SK-N-SH treated with all-trans-retinoic acid at 6 μM for 48 hours (cell line): ENCODE measurements at regions not wholly inside any gene's neighbourhood (a gene's known extent, or its start where the extent isn't known, plus 50 kb on each side); places are given as distances from the start of the nearest gene placed in this dataset.

ENCODE experiments used
- ATAC-seq: fragments of 200-7000 bp; cut with Tn5 transposase; 3 replicates; pipeline ENCODE4 v1.9.1; 2020; ENCODE audit warnings: mild to moderate bottlenecking, moderate library complexity
- BACH2 ChIP-seq: fragments of 250-450 bp; sonication (Bioruptor Pico); IDR thresholded peaks from 2 replicates; pipeline ENCODE4 v1.9.0; 2021; ENCODE audit warnings: mild to moderate bottlenecking, borderline replicate concordance
- CSDC2 ChIP-seq: fragments of 250-450 bp; sonication (Bioruptor Pico); IDR thresholded peaks from 2 replicates; pipeline ENCODE4 v1.5.0; 2020; ENCODE audit warnings: mild to moderate bottlenecking, moderate library complexity
- ESRRG ChIP-seq: fragments of 250-450 bp; sonication (Bioruptor Pico); IDR thresholded peaks from 2 replicates; pipeline ENCODE4 v1.6.1; 2021; ENCODE audit warnings: mild to moderate bottlenecking
- ISL1 ChIP-seq: fragments of 250-450 bp; sonication (Bioruptor Pico); IDR thresholded peaks from 2 replicates; pipeline ENCODE4 v2.1.2; 2022; ENCODE audit warnings: mild to moderate bottlenecking, moderate library complexity
- OSR1 ChIP-seq: fragments of 250-450 bp; sonication (Bioruptor Pico); IDR thresholded peaks from 2 replicates; pipeline ENCODE4 v1.8.0; 2022; ENCODE audit warnings: moderate library complexity, mild to moderate bottlenecking, inconsistent platforms
- PPARA ChIP-seq: fragments of 250-450 bp; sonication (Bioruptor Pico); IDR thresholded peaks from 2 replicates; pipeline ENCODE4 v1.5.0; 2020; ENCODE audit warnings: mild to moderate bottlenecking, borderline replicate concordance
- RARB ChIP-seq: fragments of 250-450 bp; sonication (Bioruptor Pico); IDR thresholded peaks from 2 replicates; pipeline ENCODE4 v1.8.0; 2021; ENCODE audit warnings: mild to moderate bottlenecking, moderate library complexity
- SNAI2 ChIP-seq: fragments of 250-450 bp; sonication (Bioruptor Pico); IDR thresholded peaks from 2 replicates; pipeline ENCODE4 v1.5.0; 2020; ENCODE audit warnings: mild to moderate bottlenecking, moderate library complexity
- TCF4 ChIP-seq: fragments of 250-450 bp; sonication (Bioruptor Pico); IDR thresholded peaks from 2 replicates; pipeline ENCODE4 v1.8.0; 2021; ENCODE audit warnings: mild to moderate bottlenecking, moderate library complexity, borderline replicate concordance
- TOX ChIP-seq: fragments of 250-450 bp; sonication (Bioruptor Pico); IDR thresholded peaks from 2 replicates; pipeline ENCODE4 v1.8.0; 2021; ENCODE audit warnings: mild to moderate bottlenecking, moderate library complexity, borderline replicate concordance
- ZC3H10 ChIP-seq: fragments of 250-450 bp; sonication (Bioruptor Pico); IDR thresholded peaks from 2 replicates; pipeline ENCODE4 v1.5.1; 2021; ENCODE audit warnings: mild to moderate bottlenecking, moderate library complexity
- ZFP3 ChIP-seq: fragments of 250-450 bp; sonication (Bioruptor Pico); IDR thresholded peaks from 2 replicates; pipeline ENCODE4 v1.5.0; 2020; ENCODE audit warnings: mild to moderate bottlenecking, moderate library complexity
- ZFP30 ChIP-seq: fragments of 450-650 bp; formaldehyde crosslinking; IDR thresholded peaks from 2 replicates; pipeline ENCODE4 v1.5.0; 2022; ENCODE audit warnings: mild to moderate bottlenecking, moderate library complexity
- ZNF565 ChIP-seq: fragments of 450-650 bp; formaldehyde crosslinking; conservative IDR thresholded peaks from 2 replicates; pipeline ENCODE4 v1.5.0; 2020; ENCODE audit warnings: low read depth, mild to moderate bottlenecking, moderate library complexity
- ZNF70 ChIP-seq: fragments of 450-650 bp; formaldehyde crosslinking; IDR thresholded peaks from 2 replicates; pipeline ENCODE4 v1.5.0; 2020; ENCODE audit warnings: mild to moderate bottlenecking, moderate library complexity
- ZNF8 ChIP-seq: fragments of 450-650 bp; formaldehyde crosslinking; IDR thresholded peaks from 2 replicates; pipeline ENCODE4 v1.5.0; 2020; ENCODE audit warnings: mild to moderate bottlenecking, moderate library complexity
- TF ChIP-seq, protein P1 (sequence below): fragments of 250-450 bp; sonication (Bioruptor Pico); IDR thresholded peaks from 2 replicates; pipeline ENCODE4 v1.5.1; 2020; ENCODE audit warnings: low read depth, mild to moderate bottlenecking, moderate library complexity
- TF ChIP-seq, protein P2 (sequence below): fragments of 250-450 bp; sonication (Bioruptor Pico); IDR thresholded peaks from 2 replicates; pipeline ENCODE4 v1.5.0; 2020; ENCODE audit warnings: mild to moderate bottlenecking, moderate library complexity
- TF ChIP-seq, protein P3 (sequence below): fragments of 250-450 bp; sonication (Bioruptor Pico); IDR thresholded peaks from 2 replicates; pipeline ENCODE4 v1.8.0; 2020; ENCODE audit warnings: mild to moderate bottlenecking, moderate library complexity, borderline replicate concordance
- TF ChIP-seq, protein P4 (sequence below): fragments of 250-450 bp; sonication (Bioruptor Pico); IDR thresholded peaks from 2 replicates; pipeline ENCODE4 v1.5.1; 2021; ENCODE audit warnings: mild to moderate bottlenecking, moderate library complexity

DNA sequence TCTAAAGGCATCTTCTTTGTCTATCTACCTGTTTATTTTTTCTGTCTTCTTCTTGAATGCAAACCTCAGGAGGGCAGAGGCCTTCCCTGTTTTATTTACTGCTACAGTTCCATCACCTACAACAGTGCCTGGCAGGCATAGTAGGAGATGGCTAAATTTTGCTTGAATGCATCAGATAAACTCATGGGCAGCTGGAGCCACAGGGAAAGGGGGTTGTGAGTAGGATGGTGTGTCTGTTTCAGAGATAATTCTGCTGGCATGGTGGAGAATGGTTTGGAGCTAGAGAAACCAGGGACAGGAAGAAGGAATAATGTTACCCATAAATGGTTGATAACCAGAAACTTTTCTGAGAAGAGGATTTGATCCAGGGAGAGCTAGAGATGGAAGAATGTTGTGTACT lies 189.8 kb upstream of the BRINP1 start:
- TF ChIP-seq RARB (no peak), ESRRG (CRISPR knock-in tag) (no peak), ZNF8 (CRISPR knock-in tag) (no peak), ZC3H10 (CRISPR knock-in tag) (no peak), ZFP30 (CRISPR knock-in tag) (no peak), TCF4 (CRISPR knock-in tag) (no peak), SNAI2 (CRISPR knock-in tag) (no peak), ZNF70 (CRISPR knock-in tag) (no peak), CSDC2 (no peak), ZNF565 (CRISPR knock-in tag) (no peak), PPARA (CRISPR knock-in tag) (no peak), ZFP3 (CRISPR knock-in tag) (no peak), ISL1 (CRISPR knock-in tag) (no peak), TOX (CRISPR knock-in tag) (no peak), BACH2 (CRISPR knock-in tag) (no peak), OSR1 (no peak)
- TF ChIP-seq, protein P1, sequence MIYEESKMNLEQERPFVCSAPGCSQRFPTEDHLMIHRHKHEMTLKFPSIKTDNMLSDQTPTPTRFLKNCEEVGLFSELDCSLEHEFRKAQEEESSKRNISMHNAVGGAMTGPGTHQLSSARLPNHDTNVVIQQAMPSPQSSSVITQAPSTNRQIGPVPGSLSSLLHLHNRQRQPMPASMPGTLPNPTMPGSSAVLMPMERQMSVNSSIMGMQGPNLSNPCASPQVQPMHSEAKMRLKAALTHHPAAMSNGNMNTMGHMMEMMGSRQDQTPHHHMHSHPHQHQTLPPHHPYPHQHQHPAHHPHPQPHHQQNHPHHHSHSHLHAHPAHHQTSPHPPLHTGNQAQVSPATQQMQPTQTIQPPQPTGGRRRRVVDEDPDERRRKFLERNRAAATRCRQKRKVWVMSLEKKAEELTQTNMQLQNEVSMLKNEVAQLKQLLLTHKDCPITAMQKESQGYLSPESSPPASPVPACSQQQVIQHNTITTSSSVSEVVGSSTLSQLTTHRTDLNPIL: no peak
- TF ChIP-seq, protein P2, sequence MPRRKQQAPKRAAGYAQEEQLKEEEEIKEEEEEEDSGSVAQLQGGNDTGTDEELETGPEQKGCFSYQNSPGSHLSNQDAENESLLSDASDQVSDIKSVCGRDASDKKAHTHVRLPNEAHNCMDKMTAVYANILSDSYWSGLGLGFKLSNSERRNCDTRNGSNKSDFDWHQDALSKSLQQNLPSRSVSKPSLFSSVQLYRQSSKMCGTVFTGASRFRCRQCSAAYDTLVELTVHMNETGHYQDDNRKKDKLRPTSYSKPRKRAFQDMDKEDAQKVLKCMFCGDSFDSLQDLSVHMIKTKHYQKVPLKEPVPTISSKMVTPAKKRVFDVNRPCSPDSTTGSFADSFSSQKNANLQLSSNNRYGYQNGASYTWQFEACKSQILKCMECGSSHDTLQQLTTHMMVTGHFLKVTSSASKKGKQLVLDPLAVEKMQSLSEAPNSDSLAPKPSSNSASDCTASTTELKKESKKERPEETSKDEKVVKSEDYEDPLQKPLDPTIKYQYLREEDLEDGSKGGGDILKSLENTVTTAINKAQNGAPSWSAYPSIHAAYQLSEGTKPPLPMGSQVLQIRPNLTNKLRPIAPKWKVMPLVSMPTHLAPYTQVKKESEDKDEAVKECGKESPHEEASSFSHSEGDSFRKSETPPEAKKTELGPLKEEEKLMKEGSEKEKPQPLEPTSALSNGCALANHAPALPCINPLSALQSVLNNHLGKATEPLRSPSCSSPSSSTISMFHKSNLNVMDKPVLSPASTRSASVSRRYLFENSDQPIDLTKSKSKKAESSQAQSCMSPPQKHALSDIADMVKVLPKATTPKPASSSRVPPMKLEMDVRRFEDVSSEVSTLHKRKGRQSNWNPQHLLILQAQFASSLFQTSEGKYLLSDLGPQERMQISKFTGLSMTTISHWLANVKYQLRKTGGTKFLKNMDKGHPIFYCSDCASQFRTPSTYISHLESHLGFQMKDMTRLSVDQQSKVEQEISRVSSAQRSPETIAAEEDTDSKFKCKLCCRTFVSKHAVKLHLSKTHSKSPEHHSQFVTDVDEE (CRISPR knock-in tag): no peak
- TF ChIP-seq, protein P3, sequence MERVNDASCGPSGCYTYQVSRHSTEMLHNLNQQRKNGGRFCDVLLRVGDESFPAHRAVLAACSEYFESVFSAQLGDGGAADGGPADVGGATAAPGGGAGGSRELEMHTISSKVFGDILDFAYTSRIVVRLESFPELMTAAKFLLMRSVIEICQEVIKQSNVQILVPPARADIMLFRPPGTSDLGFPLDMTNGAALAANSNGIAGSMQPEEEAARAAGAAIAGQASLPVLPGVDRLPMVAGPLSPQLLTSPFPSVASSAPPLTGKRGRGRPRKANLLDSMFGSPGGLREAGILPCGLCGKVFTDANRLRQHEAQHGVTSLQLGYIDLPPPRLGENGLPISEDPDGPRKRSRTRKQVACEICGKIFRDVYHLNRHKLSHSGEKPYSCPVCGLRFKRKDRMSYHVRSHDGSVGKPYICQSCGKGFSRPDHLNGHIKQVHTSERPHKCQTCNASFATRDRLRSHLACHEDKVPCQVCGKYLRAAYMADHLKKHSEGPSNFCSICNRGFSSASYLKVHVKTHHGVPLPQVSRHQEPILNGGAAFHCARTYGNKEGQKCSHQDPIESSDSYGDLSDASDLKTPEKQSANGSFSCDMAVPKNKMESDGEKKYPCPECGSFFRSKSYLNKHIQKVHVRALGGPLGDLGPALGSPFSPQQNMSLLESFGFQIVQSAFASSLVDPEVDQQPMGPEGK (CRISPR knock-in tag): no peak
- TF ChIP-seq, protein P4, sequence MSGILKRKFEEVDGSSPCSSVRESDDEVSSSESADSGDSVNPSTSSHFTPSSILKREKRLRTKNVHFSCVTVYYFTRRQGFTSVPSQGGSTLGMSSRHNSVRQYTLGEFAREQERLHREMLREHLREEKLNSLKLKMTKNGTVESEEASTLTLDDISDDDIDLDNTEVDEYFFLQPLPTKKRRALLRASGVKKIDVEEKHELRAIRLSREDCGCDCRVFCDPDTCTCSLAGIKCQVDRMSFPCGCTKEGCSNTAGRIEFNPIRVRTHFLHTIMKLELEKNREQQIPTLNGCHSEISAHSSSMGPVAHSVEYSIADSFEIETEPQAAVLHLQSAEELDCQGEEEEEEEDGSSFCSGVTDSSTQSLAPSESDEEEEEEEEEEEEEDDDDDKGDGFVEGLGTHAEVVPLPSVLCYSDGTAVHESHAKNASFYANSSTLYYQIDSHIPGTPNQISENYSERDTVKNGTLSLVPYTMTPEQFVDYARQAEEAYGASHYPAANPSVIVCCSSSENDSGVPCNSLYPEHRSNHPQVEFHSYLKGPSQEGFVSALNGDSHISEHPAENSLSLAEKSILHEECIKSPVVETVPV (CRISPR knock-in tag): no peak
- no peak for ATAC-seq

DNA sequence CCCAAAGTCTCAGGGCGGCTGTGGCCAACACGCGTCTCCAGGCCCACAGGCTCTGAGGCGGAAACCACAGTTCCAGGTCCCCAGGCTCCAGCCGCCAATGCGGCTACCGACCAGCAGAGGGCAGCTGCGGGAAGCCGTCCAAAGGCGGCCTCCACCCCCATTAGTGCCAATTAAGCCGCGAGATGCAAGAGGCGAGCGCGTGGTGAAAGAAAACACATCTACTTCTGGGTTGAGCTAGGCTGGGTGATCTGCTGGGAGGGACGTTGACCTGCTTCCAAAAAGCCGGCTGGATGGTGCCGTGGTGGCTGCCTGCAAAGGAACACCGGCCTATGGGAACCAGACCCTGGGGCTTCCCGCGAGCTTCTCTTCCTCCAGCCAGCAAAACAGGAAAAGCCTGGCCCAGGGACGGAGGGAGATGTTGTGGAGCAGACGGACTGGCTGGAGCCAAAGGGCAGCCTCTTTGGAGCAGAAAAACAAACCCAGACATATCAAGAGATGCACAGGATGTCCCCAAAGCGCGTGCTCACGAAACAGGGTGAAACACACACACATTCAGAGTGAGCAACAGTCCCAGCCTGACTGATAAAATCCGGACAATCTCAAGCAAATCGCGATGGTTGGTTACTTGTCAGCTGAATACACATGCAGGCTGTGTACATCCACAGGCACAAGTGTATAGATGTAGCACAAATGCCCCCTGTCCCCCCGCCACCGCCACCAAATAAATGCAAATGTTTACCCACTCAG lies 187.1 kb upstream of the BRINP1 start:
- TF ChIP-seq, protein P2 (CRISPR knock-in tag): peak; percentile 10; the same call in 1 of the 2 replicates
- TF ChIP-seq, protein P3 (CRISPR knock-in tag): no peak
- ATAC-seq: peak; percentile 90
